Ishikawa (cell line): ENCODE measurements at regions not wholly inside any gene's neighbourhood (a gene's known extent, or its start where the extent isn't known, plus 50 kb on each side); places are given as distances from the start of the nearest gene placed in this dataset.

ENCODE experiments used
- CREB1 ChIP-seq: IDR thresholded peaks from 2 replicates; pipeline ENCODE4 v1.6.1; 2012; ENCODE audit warnings: low read depth
- NFIC ChIP-seq: IDR thresholded peaks from 2 replicates; pipeline ENCODE4 v1.6.1; 2012
- RAD21 ChIP-seq: IDR thresholded peaks from 2 replicates; pipeline ENCODE4 v1.6.1; 2012; ENCODE audit warnings: low read depth
- TAF1 ChIP-seq: IDR thresholded peaks from 2 replicates; pipeline ENCODE4 v1.6.1; 2012; ENCODE audit warnings: low read depth, mild to moderate bottlenecking
- TEAD4 ChIP-seq: IDR thresholded peaks from 2 replicates; pipeline ENCODE4 v1.6.1; 2012
- ZBTB7A ChIP-seq: IDR thresholded peaks from 2 replicates; pipeline ENCODE4 v1.6.1; 2012; ENCODE audit warnings: low read depth

DNA sequence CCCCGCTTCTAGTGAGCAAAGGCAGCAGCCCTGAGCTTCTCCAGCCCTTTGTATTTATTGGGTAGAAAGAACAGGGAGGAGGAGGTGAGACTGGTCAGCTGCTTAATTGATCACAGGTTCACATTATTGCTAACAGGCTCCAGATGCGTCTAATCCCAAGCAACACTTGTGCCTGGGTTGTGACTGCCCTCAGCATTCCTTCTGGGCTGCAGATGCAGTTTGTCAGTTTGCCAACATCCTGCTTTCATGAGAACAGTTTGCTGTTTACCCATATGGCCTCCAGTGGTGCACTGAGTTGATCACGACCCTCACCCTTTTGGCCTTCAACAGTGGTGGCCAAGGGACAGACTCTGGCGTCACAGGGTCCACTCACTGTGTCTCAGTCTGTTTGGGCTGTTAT, 159.5 kb upstream of the ZNF516 start:
- TF ChIP-seq NFIC (no peak), RAD21 (no peak), ZBTB7A (no peak), TAF1 (no peak), TEAD4 (no peak), CREB1 (no peak)
